ENCODE measurements at regions not wholly inside any gene's neighbourhood (a gene's known extent, or its start where the extent isn't known, plus 50 kb on each side); places are given as distances from the start of the nearest gene placed in this dataset.
A peak's percentile ranks its signal among the peaks of the same experiment; 100 is the strongest.

DNA sequence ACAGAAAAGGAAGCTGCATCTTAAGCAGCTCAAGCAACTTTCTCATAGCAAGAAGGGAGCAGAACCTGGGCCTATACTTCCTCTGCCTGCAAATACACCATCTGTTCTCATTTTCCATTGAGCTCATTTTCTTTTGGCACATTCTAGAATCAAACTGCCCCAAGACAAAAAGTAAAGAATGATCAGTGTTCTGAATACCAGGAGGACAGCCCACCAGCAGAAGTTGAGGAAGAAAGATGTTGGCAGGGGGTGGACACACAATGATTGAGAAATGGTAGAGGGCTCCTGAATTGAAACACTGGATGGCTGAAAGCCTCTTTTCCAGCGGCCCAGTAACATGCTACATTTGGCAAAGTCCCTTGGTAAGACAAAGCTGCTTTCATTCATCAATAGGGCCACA, 171.8 kb downstream of the MED10 start:
- Histone ChIP-seq H3K4me2 (ENCODE audit: low read length) (no peak overlapping the region), H3K9me3 (ENCODE audit: low read length) (no peaks in the 10 kb centered on the region), H3K79me2 (ENCODE audit: insufficient read depth, low read length) (no peaks in the 10 kb centered on the region), H3K27me3 (ENCODE audit: insufficient read depth, low read length) (no peaks in the 10 kb centered on the region; the same call in 1 of the 2 replicates), H4K20me1 (ENCODE audit: insufficient read depth, low read length) (no peaks in the 10 kb centered on the region), H2AFZ (ENCODE audit: low read length) (no peak overlapping the region), H3K4me3 (ENCODE audit: low read depth, low read length, poor library complexity, severe bottlenecking) (no peak overlapping the region), H3K9ac (ENCODE audit: low read length) (no peak overlapping the region), H3K36me3 (ENCODE audit: insufficient read depth, low read length) (no peaks in the 10 kb centered on the region), H3K27ac (ENCODE audit: low read depth, low read length, poor library complexity, severe bottlenecking) (no peak overlapping the region), H3K9me2 (ENCODE audit: low read depth, low read length) (no peaks in the 10 kb centered on the region), H3K4me1 (ENCODE audit: insufficient read depth, low read length, severe bottlenecking) (peaks cover 24% of the 10 kb centered on the region), H3F3A (ENCODE audit: insufficient read depth, low read length) (no peaks in the 10 kb centered on the region)
- TF ChIP-seq CTCF (IDR thresholded peaks at IDR 0.05; ENCODE audit: low read length) (no peak), EZH2 (IDR thresholded peaks at IDR 0.05; ENCODE audit: borderline replicate concordance, low read length) (no peak)

- Histone ChIP-seq H3K9me3 (ENCODE audit: low read length) (no peaks in the 10 kb centered on the region), H3K4me3 (ENCODE audit: low read depth, low read length, poor library complexity, severe bottlenecking) (no peak overlapping the region), H3F3A (ENCODE audit: insufficient read depth, low read length) (no peaks in the 10 kb centered on the region), H3K9me2 (ENCODE audit: low read depth, low read length) (no peaks in the 10 kb centered on the region), H3K4me1 (ENCODE audit: insufficient read depth, low read length, severe bottlenecking) (peaks cover 25% of the 10 kb centered on the region), H3K79me2 (ENCODE audit: insufficient read depth, low read length) (no peaks in the 10 kb centered on the region), H3K27me3 (ENCODE audit: insufficient read depth, low read length) (no peaks in the 10 kb centered on the region), H3K36me3 (ENCODE audit: insufficient read depth, low read length) (peaks cover 6% of the 10 kb centered on the region; the same call in 1 of the 2 replicates), H2AFZ (ENCODE audit: low read length) (no peak overlapping the region), H3K9ac (ENCODE audit: low read length) (no peak overlapping the region), H3K4me2 (ENCODE audit: low read length) (peak overlapping the region; percentile 12; the same call in 1 of the 2 replicates), H4K20me1 (ENCODE audit: insufficient read depth, low read length) (no peaks in the 10 kb centered on the region), H3K27ac (ENCODE audit: low read depth, low read length, poor library complexity, severe bottlenecking) (peak overlapping the region; percentile 8)
- TF ChIP-seq EZH2 (IDR thresholded peaks at IDR 0.05; ENCODE audit: borderline replicate concordance, low read length), result no peak
- TF ChIP-seq CTCF (IDR thresholded peaks at IDR 0.05; ENCODE audit: low read length), result no peak
These were observed 175.4 kb downstream of the MED10 start for GRCh38 chr5:6202968-6203365.

GRCh38 chr5:6202149-6202967, 176.0 kb downstream of the MED10 start:
- Histone ChIP-seq H3F3A (ENCODE audit: insufficient read depth, low read length) (no peaks in the 10 kb centered on the region), H3K4me3 (ENCODE audit: low read depth, low read length, poor library complexity, severe bottlenecking) (no peak overlapping the region), H3K9ac (ENCODE audit: low read length) (no peak overlapping the region), H3K9me2 (ENCODE audit: low read depth, low read length) (no peaks in the 10 kb centered on the region), H3K27me3 (ENCODE audit: insufficient read depth, low read length) (no peaks in the 10 kb centered on the region), H3K4me1 (ENCODE audit: insufficient read depth, low read length, severe bottlenecking) (peaks cover 31% of the 10 kb centered on the region), H3K4me2 (ENCODE audit: low read length) (no peak overlapping the region), H3K9me3 (ENCODE audit: low read length) (no peaks in the 10 kb centered on the region), H3K79me2 (ENCODE audit: insufficient read depth, low read length) (no peaks in the 10 kb centered on the region), H2AFZ (ENCODE audit: low read length) (no peak overlapping the region), H3K36me3 (ENCODE audit: insufficient read depth, low read length) (peaks cover 6% of the 10 kb centered on the region; the same call in 1 of the 2 replicates), H4K20me1 (ENCODE audit: insufficient read depth, low read length) (no peaks in the 10 kb centered on the region), H3K27ac (ENCODE audit: low read depth, low read length, poor library complexity, severe bottlenecking) (peak overlapping the region; percentile 8)
- TF ChIP-seq CTCF (IDR thresholded peaks at IDR 0.05; ENCODE audit: low read length) (peak; percentile 36; the same call in 1 of the 2 replicates), EZH2 (IDR thresholded peaks at IDR 0.05; ENCODE audit: borderline replicate concordance, low read length) (no peak)
